GM23338 (cell line): ENCODE measurements at regions not wholly inside any gene's neighbourhood (a gene's known extent, or its start where the extent isn't known, plus 50 kb on each side); places are given as distances from the start of the nearest gene placed in this dataset.

Experiments used
- CTCF ChIP-seq, 2 experiments: fragments of 200-600 bp in 1 of 2; sonication (generic) in 1 of 2; conservative IDR thresholded peaks; 2 replicates each; pipeline versions ENCODE4 v1.5.1 to v1.6.1; 2016 to 2017; ENCODE audit warnings: antibody characterized with exemption in 2 of 2, low read depth in 2 of 2, mild to moderate bottlenecking in 2 of 2, moderate library complexity in 1 of 2
- EZH2phosphoT487 ChIP-seq: fragments of 200-600 bp; sonication (generic); IDR thresholded peaks from one replicate; pipeline ENCODE4 v1.8.1; 2018; ENCODE audit warnings: antibody characterized with exemption; ENCODE audit not compliant: unreplicated experiment

- TF ChIP-seq EZH2phosphoT487 (no peak), CTCF (conservative IDR thresholded peaks at IDR 0.05; ENCODE audit: low read depth in 2 of 2) (peak in 1 of 2 experiments; percentile 12; a peak in 1 of 4 replicates)
Observed at GRCh38 chr9:81312346-81312745, 377.0 kb downstream of the TLE1 start.
